ENCODE measurements at regions not wholly inside any gene's neighbourhood (a gene's known extent, or its start where the extent isn't known, plus 50 kb on each side); places are given as distances from the start of the nearest gene placed in this dataset.

DNA sequence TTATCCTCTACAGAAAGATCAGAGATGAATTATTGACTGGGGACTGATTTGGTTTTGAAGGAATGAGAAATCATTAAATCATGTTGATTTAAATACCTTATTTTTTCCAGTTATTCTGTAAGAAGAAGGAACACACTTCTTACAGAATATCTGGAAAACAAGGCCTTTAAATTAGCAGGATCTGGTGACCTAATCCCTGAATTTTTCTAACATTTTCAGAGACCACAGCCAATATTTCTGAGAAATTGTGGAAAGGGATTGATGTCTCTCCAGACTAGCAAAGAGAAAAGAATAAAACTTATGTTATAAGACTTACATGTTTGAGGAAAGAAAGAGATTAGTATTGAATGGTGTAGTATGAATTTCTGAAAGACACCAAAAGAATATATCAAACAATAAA, 104.0 kb downstream of the KCNE4 start:
- H3K27me3 Mint-ChIP-seq, result no peaks in the 10 kb centered on the region
- Histone ChIP-seq H3K27ac (ENCODE audit: low read length in 2 of 2) (no peak overlapping the region), H4K20me1 (ENCODE audit: control insufficient read depth, insufficient read depth, low read length, poor library complexity, severe bottlenecking) (no peaks in the 10 kb centered on the region), H3K36me3 (replicated peaks in 1 of 2; ENCODE audit: control extremely low read depth in 1 of 2, control insufficient read depth in 1 of 2, extremely low read depth in 1 of 2, insufficient read depth in 2 of 2, low read length in 1 of 2) (no peaks in the 10 kb centered on the region), H3K9me3 (ENCODE audit: control extremely low read depth in 1 of 3, control insufficient read depth in 2 of 3, insufficient read depth in 1 of 3, low read length in 2 of 3) (no peaks in the 10 kb centered on the region), H3K4me3 (ENCODE audit: control extremely low read depth in 1 of 5, extremely low read depth in 1 of 5, insufficient read depth in 1 of 5, low read depth in 2 of 5, low read length in 4 of 5) (no peak overlapping the region), H3K79me2 (ENCODE audit: control insufficient read depth, insufficient read depth, low read length) (no peaks in the 10 kb centered on the region), H2AFZ (ENCODE audit: insufficient read depth, low read depth, low read length, poor library complexity, severe bottlenecking) (no peak overlapping the region), H3K9ac (ENCODE audit: low read length) (no peak overlapping the region), H3K4me2 (replicated peaks; ENCODE audit: low read depth, low read length, poor library complexity, severe bottlenecking) (no peak overlapping the region), H3K4me1 (ENCODE audit: control insufficient read depth in 2 of 2, insufficient read depth in 2 of 2, low read length in 2 of 2) (no peaks in the 10 kb centered on the region), H3K27me3 (replicated peaks in 1 of 4; ENCODE audit: control extremely low read depth in 1 of 4, control insufficient read depth in 3 of 4, insufficient read depth in 4 of 4, low read length in 3 of 4) (no peaks in the 10 kb centered on the region)
- no peaks in the 10 kb centered on the region for H3K9me3 Mint-ChIP-seq (ENCODE audit: insufficient read depth)
- no peak for ATAC-seq (ENCODE audit: low read depth)
- intact Hi-C loops (cut with micrococcal nuclease), result no loop called here
- POLR2A ChIA-PET, result no interaction called here
- CTCF ChIA-PET, result no interaction called here
- H3K4me3 Mint-ChIP-seq, result no peak overlapping the region
- no peaks in the 10 kb centered on the region for H3K4me1 Mint-ChIP-seq
- no peak for TF ChIP-seq EZH2 (IDR thresholded peaks at IDR 0.05; ENCODE audit: borderline replicate concordance, insufficient read depth, low read depth, low read length, poor library complexity, severe bottlenecking)
- TF ChIP-seq, protein P1, sequence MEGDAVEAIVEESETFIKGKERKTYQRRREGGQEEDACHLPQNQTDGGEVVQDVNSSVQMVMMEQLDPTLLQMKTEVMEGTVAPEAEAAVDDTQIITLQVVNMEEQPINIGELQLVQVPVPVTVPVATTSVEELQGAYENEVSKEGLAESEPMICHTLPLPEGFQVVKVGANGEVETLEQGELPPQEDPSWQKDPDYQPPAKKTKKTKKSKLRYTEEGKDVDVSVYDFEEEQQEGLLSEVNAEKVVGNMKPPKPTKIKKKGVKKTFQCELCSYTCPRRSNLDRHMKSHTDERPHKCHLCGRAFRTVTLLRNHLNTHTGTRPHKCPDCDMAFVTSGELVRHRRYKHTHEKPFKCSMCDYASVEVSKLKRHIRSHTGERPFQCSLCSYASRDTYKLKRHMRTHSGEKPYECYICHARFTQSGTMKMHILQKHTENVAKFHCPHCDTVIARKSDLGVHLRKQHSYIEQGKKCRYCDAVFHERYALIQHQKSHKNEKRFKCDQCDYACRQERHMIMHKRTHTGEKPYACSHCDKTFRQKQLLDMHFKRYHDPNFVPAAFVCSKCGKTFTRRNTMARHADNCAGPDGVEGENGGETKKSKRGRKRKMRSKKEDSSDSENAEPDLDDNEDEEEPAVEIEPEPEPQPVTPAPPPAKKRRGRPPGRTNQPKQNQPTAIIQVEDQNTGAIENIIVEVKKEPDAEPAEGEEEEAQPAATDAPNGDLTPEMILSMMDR (IDR thresholded peaks at IDR 0.05), result no peak
- H3K27ac Mint-ChIP-seq, result no peak overlapping the region
- no peak for DNase-seq

DNA sequence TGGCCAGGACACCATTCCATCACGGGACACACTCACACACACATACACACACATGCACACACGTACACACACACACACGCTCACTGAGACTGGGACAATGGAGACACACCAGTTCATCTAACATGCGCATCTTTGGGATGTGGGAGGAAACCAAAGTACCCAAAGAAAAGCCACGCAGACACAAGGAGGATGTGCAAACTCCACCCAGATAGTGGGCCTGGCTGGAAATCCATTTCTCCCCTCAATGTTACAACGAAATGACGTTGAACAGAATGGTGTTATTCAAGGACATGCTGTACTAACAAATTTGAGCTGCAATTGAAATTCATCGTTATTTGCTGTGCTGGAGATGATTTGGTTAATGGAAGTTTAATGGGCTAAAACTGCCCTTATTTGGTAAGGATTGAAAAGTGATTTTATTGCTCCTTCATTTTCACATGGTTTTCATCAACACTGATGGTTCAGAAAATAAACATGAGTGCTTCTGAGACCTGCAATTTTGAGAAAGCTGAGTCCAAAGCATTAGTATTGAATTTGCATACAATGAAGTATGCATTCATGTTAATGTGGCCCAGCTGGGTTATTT, 110.0 kb downstream of the KCNE4 start:
- Histone ChIP-seq H3K27me3 (replicated peaks in 1 of 4; ENCODE audit: control extremely low read depth in 1 of 4, control insufficient read depth in 3 of 4, insufficient read depth in 4 of 4, low read length in 3 of 4) (no peaks in the 10 kb centered on the region), H3K9me3 (ENCODE audit: control extremely low read depth in 1 of 3, control insufficient read depth in 2 of 3, insufficient read depth in 1 of 3, low read length in 2 of 3) (no peaks in the 10 kb centered on the region), H2AFZ (ENCODE audit: insufficient read depth, low read depth, low read length, poor library complexity, severe bottlenecking) (no peak overlapping the region), H3K4me1 (ENCODE audit: control insufficient read depth in 2 of 2, insufficient read depth in 2 of 2, low read length in 2 of 2) (no peaks in the 10 kb centered on the region), H3K4me3 (ENCODE audit: control extremely low read depth in 1 of 5, extremely low read depth in 1 of 5, insufficient read depth in 1 of 5, low read depth in 2 of 5, low read length in 4 of 5) (no peak overlapping the region), H3K4me2 (replicated peaks; ENCODE audit: low read depth, low read length, poor library complexity, severe bottlenecking) (no peak overlapping the region), H3K79me2 (ENCODE audit: control insufficient read depth, insufficient read depth, low read length) (no peaks in the 10 kb centered on the region), H4K20me1 (ENCODE audit: control insufficient read depth, insufficient read depth, low read length, poor library complexity, severe bottlenecking) (no peaks in the 10 kb centered on the region), H3K9ac (ENCODE audit: low read length) (no peak overlapping the region), H3K36me3 (replicated peaks in 1 of 2; ENCODE audit: control extremely low read depth in 1 of 2, control insufficient read depth in 1 of 2, extremely low read depth in 1 of 2, insufficient read depth in 2 of 2, low read length in 1 of 2) (no peaks in the 10 kb centered on the region), H3K27ac (ENCODE audit: low read length in 2 of 2) (no peak overlapping the region)
- TF ChIP-seq EZH2 (IDR thresholded peaks at IDR 0.05; ENCODE audit: borderline replicate concordance, insufficient read depth, low read depth, low read length, poor library complexity, severe bottlenecking), result no peak
- TF ChIP-seq, protein P1 (IDR thresholded peaks at IDR 0.05), result no peak
- H3K27ac Mint-ChIP-seq, result no peak overlapping the region
- ChIA-PET POLR2A (no interaction called here), CTCF (no interaction called here)
- WGBS (ENCODE audit: insufficient coverage), result 89% methylated on average over 3 of the region's 8 CpGs
- intact Hi-C loops (cut with micrococcal nuclease), result no loop called here
- H3K9me3 Mint-ChIP-seq (ENCODE audit: insufficient read depth), result no peaks in the 10 kb centered on the region
- H3K27me3 Mint-ChIP-seq, result no peaks in the 10 kb centered on the region
- H3K4me1 Mint-ChIP-seq, result peaks cover 2% of the 10 kb centered on the region
- DNase-seq (no peak), ATAC-seq (ENCODE audit: low read depth) (no peak)
- H3K4me3 Mint-ChIP-seq, result no peak overlapping the region

Measured in B cell (primary cell).